T-helper 2 cell treated with Interferon-gamma antibody and Interleukin-4, amounts not matched to agents 5 μg/mL and 100 μg/mL, for 36 hours (primary cell): ENCODE measurements at regions not wholly inside any gene's neighbourhood (a gene's known extent, or its start where the extent isn't known, plus 50 kb on each side); places are given as distances from the start of the nearest gene placed in this dataset.

Experiments used
- DNase-seq: peaks from one replicate; pipeline ENCODE4 v3.0.0; 2021; ENCODE audit warnings: low spot score
- H3K27ac Mint-ChIP-seq: one replicate; pipeline ENCODE4 v1.8.0; 2021; ENCODE audit warnings: mild to moderate bottlenecking, mixed read lengths
- H3K27me3 Mint-ChIP-seq: one replicate; pipeline ENCODE4 v1.8.0; 2021; ENCODE audit warnings: low read depth, mixed read lengths
- H3K36me3 Mint-ChIP-seq: one replicate; pipeline ENCODE4 v1.8.0; 2021; ENCODE audit warnings: low read depth, mixed read lengths
- H3K4me1 Mint-ChIP-seq: one replicate; pipeline ENCODE4 v1.8.0; 2021; ENCODE audit warnings: low read depth, mixed read lengths
- H3K4me3 Mint-ChIP-seq: one replicate; pipeline ENCODE4 v1.8.0; 2022; ENCODE audit warnings: mild to moderate bottlenecking, moderate library complexity, mixed read lengths
- H3K9me3 Mint-ChIP-seq: one replicate; pipeline ENCODE4 v1.8.0; 2021; ENCODE audit warnings: mixed read lengths

DNA sequence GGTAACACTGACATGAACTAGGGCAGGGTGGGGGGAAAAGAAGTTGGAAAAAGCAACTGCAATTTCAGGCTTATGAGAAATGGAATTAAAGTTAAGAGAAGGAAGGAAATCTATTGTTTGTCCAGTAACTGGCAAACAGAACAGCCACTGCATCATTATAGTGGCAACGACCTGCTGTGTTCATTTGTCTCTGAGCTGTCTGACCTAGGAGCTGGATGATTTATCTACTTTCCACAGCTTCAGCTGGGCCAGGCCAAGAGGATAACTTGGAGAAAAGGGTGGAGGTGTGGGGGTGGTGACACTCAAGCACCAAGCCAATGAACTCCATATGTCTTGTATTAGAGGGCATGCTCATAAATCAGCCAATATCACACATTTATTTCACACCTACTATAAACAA lies 291.5 kb upstream of the KLHL29 start:
- Mint-ChIP-seq H3K27ac (no peak overlapping the region), H3K4me1 (no peaks in the 10 kb centered on the region), H3K36me3 (no peaks in the 10 kb centered on the region), H3K27me3 (no peaks in the 10 kb centered on the region), H3K9me3 (no peaks in the 10 kb centered on the region), H3K4me3 (no peak overlapping the region)
- DNase-seq: no peak

DNA sequence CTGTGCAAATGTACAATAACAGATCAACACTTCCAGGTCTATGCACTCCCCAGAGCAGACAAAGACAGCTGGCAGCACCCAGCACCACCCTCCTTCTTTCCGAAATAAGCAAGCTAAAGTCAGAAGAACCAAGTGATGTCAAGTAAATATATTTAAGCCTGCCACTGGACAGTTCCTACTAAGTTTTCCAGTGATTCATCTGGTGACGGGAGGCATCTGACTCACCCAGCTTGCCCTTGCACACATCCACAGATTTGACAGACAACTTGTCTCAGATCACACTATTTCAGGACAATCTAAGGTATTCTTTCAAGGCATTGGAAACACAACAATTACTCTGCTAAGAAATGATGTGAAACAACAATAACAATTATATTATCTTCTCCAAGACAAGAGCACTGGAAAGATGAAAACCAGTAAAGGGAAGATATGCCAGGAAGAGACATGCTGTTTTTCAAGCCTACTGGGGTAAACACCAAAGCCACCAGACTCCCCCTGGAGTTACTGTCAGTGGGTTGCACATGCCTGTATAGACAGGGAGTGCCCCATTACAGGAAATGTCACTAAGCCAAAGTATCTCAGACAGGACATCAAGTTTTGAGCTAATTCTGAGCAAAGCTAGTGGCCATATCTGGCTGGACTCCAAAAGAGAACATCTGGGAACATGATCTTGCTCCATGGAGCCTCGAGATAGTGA lies 287.9 kb upstream of the KLHL29 start:
- Mint-ChIP-seq H3K27me3 (no peaks in the 10 kb centered on the region), H3K4me1 (no peaks in the 10 kb centered on the region), H3K4me3 (no peak overlapping the region), H3K36me3 (no peaks in the 10 kb centered on the region), H3K9me3 (no peaks in the 10 kb centered on the region), H3K27ac (no peak overlapping the region)
- no peak for DNase-seq

DNA sequence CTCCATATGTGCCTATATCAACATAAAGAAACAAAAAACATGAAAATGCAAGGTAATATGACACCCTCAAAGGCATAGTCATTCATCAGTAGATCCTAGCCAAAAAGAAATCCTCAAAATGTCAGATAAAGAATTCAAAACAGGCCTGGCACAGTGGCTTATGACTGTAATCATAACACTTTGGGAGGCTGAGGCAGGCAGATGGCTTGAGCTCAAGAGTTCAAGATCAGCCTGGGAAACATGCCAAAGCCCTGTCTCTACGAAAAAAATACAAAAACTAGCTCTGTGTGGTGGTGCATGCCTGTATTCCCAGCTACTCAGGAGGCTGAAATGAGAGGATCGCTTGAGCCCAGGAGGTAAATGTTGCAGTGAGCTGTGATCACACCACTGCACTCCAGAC lies 284.6 kb upstream of the KLHL29 start:
- Mint-ChIP-seq H3K4me3 (no peak overlapping the region), H3K9me3 (no peaks in the 10 kb centered on the region), H3K36me3 (no peaks in the 10 kb centered on the region), H3K27ac (no peak overlapping the region), H3K27me3 (no peaks in the 10 kb centered on the region), H3K4me1 (no peaks in the 10 kb centered on the region)
- DNase-seq: no peak

DNA sequence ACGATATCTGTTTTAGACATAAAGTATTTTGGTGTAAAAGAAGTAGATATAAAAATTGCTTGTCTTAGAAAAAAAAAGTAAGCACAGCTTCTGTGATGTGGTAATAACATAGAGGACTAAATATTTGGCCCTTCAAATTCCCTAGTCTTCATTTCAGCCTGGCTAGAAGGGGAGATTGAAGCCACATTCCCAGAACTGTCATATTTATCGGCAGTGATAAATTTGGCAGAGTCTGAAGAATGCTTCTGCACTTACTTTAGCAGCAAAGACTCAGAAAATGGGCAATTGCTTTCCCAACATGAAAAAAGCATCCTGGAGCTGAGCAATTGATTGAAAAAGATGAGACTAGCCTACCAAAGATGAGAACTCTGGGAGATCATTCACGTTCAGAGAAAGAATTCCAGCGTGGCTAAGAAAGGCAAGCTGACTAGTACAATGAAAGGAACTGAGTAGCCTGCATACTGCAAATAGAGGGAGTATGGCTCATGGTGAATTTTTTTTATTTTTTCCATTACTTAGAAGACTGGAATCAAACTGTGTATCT lies 278.7 kb upstream of the KLHL29 start:
- H3K9me3 Mint-ChIP-seq: no peaks in the 10 kb centered on the region
- H3K4me1 Mint-ChIP-seq: no peaks in the 10 kb centered on the region
- H3K4me3 Mint-ChIP-seq: no peak overlapping the region
- no peaks in the 10 kb centered on the region for H3K36me3 Mint-ChIP-seq
- DNase-seq: no peak
- H3K27ac Mint-ChIP-seq: no peak overlapping the region
- H3K27me3 Mint-ChIP-seq: no peaks in the 10 kb centered on the region

DNA sequence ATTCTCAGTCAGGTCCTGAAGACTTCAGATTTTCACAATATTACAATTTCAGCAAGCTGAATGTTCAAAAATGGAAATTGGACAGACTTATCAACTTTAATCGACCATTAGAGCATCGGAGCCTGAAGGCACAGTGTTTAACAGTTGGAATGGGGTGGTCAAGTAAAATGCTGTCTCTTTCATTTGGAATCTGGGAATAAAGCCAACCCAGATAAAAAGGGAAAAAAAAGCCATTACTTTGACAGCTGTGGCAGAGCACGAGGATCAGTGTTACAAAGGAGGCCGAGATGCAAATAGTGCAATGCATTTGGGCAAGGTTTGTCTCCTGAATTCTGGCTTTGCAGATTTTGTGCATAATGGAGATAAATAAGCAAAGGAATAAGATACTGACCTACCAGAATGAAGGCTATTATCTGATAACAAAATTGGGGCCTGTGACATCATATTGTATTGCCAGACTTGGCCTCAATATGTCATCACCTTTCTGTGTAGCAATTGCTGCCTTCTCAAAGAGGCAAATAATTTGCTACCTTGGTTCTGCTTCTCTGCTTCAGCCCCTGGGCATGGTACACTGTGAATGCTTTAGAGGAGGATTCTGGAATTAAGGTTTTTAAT lies 277.5 kb upstream of the KLHL29 start:
- DNase-seq: no peak
- H3K27ac Mint-ChIP-seq: no peak overlapping the region
- no peak overlapping the region for H3K4me3 Mint-ChIP-seq
- H3K9me3 Mint-ChIP-seq: no peaks in the 10 kb centered on the region
- no peaks in the 10 kb centered on the region for H3K36me3 Mint-ChIP-seq
- H3K27me3 Mint-ChIP-seq: no peaks in the 10 kb centered on the region
- H3K4me1 Mint-ChIP-seq: no peaks in the 10 kb centered on the region

DNA sequence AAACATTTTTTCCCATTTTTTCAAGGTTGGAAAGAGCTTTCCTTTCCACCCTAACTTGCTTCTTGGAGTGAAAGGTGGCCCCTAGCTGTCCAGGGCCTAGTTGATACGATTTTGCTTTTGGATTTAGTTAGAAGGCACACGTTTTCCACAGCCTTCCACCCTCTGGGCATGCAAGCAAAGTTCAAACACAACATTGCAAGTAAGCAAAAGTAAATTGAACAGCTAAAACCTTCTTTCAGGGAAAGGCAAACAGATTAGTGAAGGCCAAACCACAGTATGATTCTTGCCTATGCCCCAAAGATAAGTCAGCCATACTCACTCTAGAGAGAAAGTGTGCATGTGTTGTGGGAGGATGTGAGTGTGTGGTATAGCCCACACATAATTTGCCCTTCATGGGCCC lies 273.7 kb upstream of the KLHL29 start:
- Mint-ChIP-seq H3K27me3 (no peaks in the 10 kb centered on the region), H3K27ac (no peak overlapping the region), H3K36me3 (no peaks in the 10 kb centered on the region), H3K4me3 (no peak overlapping the region), H3K4me1 (no peaks in the 10 kb centered on the region), H3K9me3 (no peaks in the 10 kb centered on the region)
- no peak for DNase-seq

DNA sequence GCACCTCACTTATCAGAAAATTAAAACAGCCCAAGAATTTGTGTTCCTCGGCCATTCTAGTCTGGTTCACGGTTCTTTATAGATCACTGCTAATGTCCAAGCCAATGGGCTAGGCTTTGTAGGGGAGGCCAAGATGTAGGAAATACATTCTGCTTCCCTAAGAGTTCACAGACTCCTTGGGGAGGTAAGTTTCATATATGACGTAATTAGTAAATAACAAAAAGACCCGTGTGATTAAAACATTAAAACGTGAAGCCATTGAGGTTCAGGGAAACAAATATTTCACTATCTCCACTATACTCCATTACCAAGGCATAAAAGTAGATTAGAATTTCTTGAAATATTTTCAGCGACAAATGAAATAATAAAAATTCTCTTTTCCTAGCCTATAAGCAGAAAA lies 272.5 kb upstream of the KLHL29 start:
- Mint-ChIP-seq H3K36me3 (no peaks in the 10 kb centered on the region), H3K9me3 (no peaks in the 10 kb centered on the region), H3K27ac (no peak overlapping the region), H3K27me3 (no peaks in the 10 kb centered on the region), H3K4me3 (no peak overlapping the region), H3K4me1 (no peaks in the 10 kb centered on the region)
- DNase-seq: no peak

DNA sequence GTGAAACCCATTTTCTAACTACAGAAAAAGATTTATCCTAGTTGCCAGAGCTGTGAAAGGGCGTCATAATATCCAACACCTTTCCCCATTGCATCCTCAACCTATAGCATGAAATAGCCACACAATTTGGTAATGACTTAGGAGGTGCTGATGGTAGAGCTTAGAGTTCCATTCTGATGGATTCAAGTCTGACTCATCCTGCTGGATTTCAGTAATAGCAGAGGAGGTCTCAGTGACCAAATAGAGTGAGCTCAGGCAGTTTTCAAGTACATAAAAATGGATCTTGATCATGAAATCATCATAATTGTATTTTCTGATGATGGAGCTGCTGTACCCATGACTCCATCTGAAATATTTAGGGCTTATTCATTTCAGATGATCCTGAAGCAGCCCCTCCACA lies 270.7 kb upstream of the KLHL29 start:
- no peak for DNase-seq
- Mint-ChIP-seq H3K4me3 (no peak overlapping the region), H3K27me3 (no peaks in the 10 kb centered on the region), H3K9me3 (no peaks in the 10 kb centered on the region), H3K36me3 (no peaks in the 10 kb centered on the region), H3K27ac (no peak overlapping the region), H3K4me1 (no peaks in the 10 kb centered on the region)

DNA sequence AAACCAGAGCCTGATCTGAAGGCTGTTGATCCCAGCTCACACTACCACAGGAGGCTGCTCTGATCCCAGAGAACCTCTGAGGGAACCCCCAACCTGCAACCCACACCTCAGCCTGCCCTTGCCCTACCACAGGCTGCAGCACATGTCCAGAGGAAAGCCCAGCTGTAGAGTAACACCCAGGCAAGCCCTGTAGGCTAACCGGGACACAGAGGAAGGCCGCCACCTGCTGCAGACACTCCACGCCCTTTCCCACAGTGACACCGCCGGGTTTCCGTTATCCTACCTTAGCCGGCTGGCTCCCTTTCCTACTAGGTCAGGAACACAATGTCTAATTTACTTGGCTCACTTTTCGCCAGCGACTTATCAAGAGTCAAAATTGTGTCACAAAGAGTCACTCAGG lies 266.7 kb upstream of the KLHL29 start:
- H3K27me3 Mint-ChIP-seq: no peaks in the 10 kb centered on the region
- H3K36me3 Mint-ChIP-seq: no peaks in the 10 kb centered on the region
- no peak for DNase-seq
- H3K4me1 Mint-ChIP-seq: no peaks in the 10 kb centered on the region
- no peak overlapping the region for H3K4me3 Mint-ChIP-seq
- no peaks in the 10 kb centered on the region for H3K9me3 Mint-ChIP-seq
- H3K27ac Mint-ChIP-seq: no peak overlapping the region

DNA sequence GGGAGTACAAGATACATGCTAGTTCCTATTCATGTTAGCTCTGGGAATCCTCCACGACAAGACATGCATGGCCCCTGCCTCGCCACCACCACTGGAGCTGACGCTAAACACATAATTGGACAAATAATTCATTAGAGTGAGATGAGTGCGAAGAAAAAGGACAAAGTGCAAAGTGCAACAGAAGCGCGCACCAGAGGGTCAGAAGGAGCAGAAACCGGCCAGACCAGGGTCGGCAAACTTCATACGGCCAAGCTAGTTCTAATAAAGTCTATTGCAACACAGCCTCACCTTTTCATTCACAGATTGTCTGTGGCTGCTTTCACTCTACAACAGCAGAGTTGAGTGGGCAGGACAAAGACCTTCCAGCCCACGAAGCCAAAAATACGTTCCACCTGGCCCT lies 266.1 kb upstream of the KLHL29 start:
- H3K27ac Mint-ChIP-seq: no peak overlapping the region
- H3K36me3 Mint-ChIP-seq: no peaks in the 10 kb centered on the region
- no peak overlapping the region for H3K4me3 Mint-ChIP-seq
- H3K4me1 Mint-ChIP-seq: no peaks in the 10 kb centered on the region
- no peaks in the 10 kb centered on the region for H3K27me3 Mint-ChIP-seq
- H3K9me3 Mint-ChIP-seq: no peaks in the 10 kb centered on the region
- DNase-seq: no peak

DNA sequence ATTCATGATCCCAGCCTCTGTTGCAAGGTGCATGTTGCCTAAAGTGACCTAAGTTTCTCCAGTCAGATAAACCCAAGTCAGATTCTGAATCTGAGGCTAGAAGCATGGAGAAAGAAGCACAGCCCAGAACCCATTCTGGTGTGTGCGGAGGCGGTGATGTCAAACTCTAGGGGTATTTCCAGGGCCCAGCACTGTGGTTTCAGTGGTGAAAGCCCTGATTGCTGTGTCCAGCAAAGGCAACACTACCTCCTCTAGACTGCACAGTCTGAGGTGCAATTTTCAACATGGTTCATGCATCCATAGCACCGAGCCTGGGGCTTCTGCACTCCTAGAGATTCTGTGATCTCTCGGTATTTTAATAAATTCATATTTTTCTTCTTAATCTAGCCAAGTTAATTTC lies 264.8 kb upstream of the KLHL29 start:
- Mint-ChIP-seq H3K4me1 (no peaks in the 10 kb centered on the region), H3K9me3 (no peaks in the 10 kb centered on the region), H3K36me3 (no peaks in the 10 kb centered on the region), H3K27me3 (no peaks in the 10 kb centered on the region), H3K27ac (no peak overlapping the region), H3K4me3 (no peak overlapping the region)
- no peak for DNase-seq

DNA sequence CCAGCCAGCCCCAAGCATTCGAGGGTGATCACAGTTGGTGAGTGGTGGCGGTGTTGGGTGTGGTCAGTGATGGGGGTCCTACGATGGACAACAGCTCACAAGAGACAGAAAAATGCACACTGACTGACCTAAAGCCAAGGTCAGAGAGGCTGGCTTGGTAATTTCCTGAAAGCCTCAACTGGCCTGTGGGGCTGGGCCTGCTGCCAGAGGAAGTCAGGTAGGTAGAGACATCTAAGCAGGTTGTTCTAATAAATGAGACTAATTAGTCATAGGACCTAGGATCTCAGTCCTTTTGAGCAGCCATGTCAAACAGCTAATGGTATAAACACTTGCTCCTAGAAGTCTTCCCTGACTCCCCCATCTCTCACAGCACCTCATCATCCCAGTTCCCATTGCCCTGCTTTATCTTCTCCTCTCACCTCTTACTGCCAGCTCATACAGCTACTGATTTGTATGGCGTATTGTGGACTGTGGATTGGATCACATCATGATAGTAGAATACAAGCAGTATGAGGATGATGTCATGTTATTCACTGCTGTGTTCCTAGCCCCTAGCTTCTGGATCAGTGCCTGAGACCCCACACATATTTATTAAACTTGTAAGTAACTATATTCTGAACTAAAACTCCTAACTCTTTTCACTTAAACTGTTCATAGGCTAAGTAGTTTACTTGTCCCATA lies 262.9 kb upstream of the KLHL29 start:
- no peaks in the 10 kb centered on the region for H3K36me3 Mint-ChIP-seq
- DNase-seq: no peak
- H3K9me3 Mint-ChIP-seq: no peaks in the 10 kb centered on the region
- no peak overlapping the region for H3K4me3 Mint-ChIP-seq
- H3K27ac Mint-ChIP-seq: no peak overlapping the region
- H3K4me1 Mint-ChIP-seq: no peaks in the 10 kb centered on the region
- H3K27me3 Mint-ChIP-seq: no peaks in the 10 kb centered on the region

DNA sequence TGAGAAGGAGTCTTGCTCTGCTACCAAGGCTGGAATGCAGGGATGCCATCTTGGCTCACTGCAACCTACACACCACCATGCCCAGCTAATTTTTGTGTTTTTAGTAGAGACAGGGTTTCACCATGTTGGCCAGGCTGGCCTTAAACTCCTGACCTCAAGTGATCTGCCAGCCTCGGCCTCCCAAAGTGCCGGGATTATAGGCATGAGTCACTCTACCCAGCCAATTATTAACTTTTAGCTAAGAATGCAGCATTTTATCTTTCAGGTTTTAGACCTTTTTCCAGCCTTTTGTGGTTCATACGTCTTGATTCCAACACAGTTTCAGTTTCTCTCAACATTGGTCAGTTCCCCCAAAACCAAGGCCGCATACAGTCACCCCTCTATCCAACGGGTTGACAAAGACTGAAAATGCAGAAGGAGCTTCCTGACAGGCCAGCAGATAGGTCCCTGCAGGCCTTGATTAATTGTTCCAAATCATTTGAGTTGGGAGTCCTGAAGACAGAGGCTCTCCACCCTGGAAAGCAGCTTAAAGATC lies 262.2 kb upstream of the KLHL29 start:
- no peaks in the 10 kb centered on the region for H3K27me3 Mint-ChIP-seq
- no peak overlapping the region for H3K4me3 Mint-ChIP-seq
- H3K9me3 Mint-ChIP-seq: no peaks in the 10 kb centered on the region
- no peak overlapping the region for H3K27ac Mint-ChIP-seq
- H3K36me3 Mint-ChIP-seq: no peaks in the 10 kb centered on the region
- no peak for DNase-seq
- no peaks in the 10 kb centered on the region for H3K4me1 Mint-ChIP-seq

DNA sequence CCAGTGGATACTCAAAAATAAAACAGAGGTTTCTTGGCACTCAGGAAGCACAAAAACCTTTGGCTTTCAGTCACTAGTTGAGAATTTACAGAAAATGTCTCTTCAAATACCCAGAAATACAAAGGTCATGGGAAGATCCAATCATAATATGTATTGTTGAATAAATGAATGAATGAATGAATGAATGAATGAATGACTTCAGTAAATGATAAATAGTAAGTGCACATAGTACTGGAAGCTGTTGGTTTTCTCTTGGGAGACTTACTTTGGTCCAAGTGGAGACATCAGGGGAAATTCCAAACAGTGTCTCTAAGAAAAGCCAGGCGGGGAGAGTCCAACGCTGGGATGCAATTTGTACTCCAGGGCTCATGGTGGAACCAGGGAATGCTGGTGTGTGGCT lies 261.3 kb upstream of the KLHL29 start:
- no peaks in the 10 kb centered on the region for H3K36me3 Mint-ChIP-seq
- H3K9me3 Mint-ChIP-seq: no peaks in the 10 kb centered on the region
- no peaks in the 10 kb centered on the region for H3K27me3 Mint-ChIP-seq
- no peak overlapping the region for H3K27ac Mint-ChIP-seq
- H3K4me3 Mint-ChIP-seq: no peak overlapping the region
- no peaks in the 10 kb centered on the region for H3K4me1 Mint-ChIP-seq
- DNase-seq: no peak
